Activated naive CD4-positive, alpha-beta T cell treated with anti-CD3 and anti-CD28 coated beads for 36 hours (primary cell): ENCODE measurements at regions not wholly inside any gene's neighbourhood (a gene's known extent, or its start where the extent isn't known, plus 50 kb on each side); places are given as distances from the start of the nearest gene placed in this dataset.

ENCODE experiments used
- CTCF ChIA-PET: fragments of 350-600 bp; sonication (Branson Sonifier 250); formaldehyde crosslinking; loops from one replicate; lab custom pipeline; 2021; ENCODE audit warnings: antibody characterized with exemption; lab: Charles Lee
- DNase-seq: peaks from one replicate; pipeline ENCODE4 v3.0.0-alpha.2; 2020
- H3K27ac Mint-ChIP-seq: one replicate; pipeline ENCODE4 v1.8.0; 2021; ENCODE audit warnings: mild to moderate bottlenecking, mixed read lengths
- H3K27me3 Mint-ChIP-seq: one replicate; pipeline ENCODE4 v1.8.0; 2021; ENCODE audit warnings: low read depth, mixed read lengths
- H3K36me3 Mint-ChIP-seq: one replicate; pipeline ENCODE4 v1.8.0; 2021; ENCODE audit warnings: low read depth, mixed read lengths
- H3K4me1 Mint-ChIP-seq: one replicate; pipeline ENCODE4 v1.8.0; 2021; ENCODE audit warnings: low read depth, mixed read lengths
- H3K4me3 Mint-ChIP-seq: one replicate; pipeline ENCODE4 v1.8.0; 2021; ENCODE audit warnings: mild to moderate bottlenecking, moderate library complexity, mixed read lengths
- H3K9me3 Mint-ChIP-seq: one replicate; pipeline ENCODE4 v1.8.0; 2021; ENCODE audit warnings: mixed read lengths
- intact Hi-C: fragments of 100-400 bp; cut with micrococcal nuclease; formaldehyde crosslinking; loops from one replicate; pipeline ENCODE4 v1.15.1; 2023

DNA sequence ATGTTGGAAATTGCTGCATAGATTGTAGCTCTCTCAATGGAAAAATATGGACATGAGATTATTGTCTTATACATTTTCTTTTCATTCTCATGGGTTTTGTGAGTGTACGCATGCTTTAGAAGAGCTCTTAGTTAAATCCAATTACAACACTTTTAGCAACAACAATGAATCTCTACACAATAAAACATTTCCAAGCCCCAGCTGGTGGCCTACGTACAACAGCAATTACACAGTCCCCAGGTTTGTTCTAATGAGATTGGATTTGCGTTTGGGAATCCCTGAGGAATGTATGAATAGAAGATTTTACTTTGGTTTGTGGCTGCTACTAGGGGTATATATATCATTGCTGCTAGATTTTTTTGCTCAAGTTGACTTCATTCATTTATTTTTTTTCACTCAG lies 98.6 kb downstream of the FHDC1 start:
- H3K9me3 Mint-ChIP-seq = peaks cover 8% of the 10 kb centered on the region
- intact Hi-C loops = no loop called here

DNA sequence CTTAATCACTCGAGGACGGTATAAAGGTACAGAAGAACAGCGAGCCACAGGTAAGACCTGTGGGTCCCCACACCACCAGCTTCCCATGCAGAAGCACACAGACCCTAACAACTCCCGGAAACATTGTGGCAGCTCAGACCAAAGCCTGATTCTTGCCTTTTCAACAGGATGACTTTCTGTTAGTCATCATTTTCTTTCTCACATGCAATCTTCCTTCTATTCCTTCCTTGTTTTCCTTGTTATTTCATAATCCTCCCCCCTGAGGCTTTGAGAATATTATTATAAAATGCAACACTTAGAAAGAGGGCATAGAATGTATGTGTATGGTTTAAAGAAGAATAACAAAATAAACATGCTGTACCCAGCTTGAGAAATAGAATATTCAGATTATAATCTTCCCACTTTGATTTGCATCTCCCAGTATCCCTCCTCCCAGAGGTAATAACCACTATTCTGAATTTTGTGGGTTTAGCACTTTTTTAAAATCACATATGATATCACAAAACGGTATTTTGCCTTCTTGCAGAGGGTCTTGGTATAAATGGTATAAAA lies 100.9 kb downstream of the FHDC1 start:
- CTCF ChIA-PET = no interaction called here
- Mint-ChIP-seq H3K4me1 (no peaks in the 10 kb centered on the region), H3K27me3 (no peaks in the 10 kb centered on the region), H3K27ac (no peak overlapping the region), H3K9me3 (no peaks in the 10 kb centered on the region), H3K36me3 (no peaks in the 10 kb centered on the region), H3K4me3 (no peak overlapping the region)
- intact Hi-C loops = no loop called here
- no peak for DNase-seq

More for the DNA sequence above, 98.6 kb downstream of the FHDC1 start:
- H3K27ac Mint-ChIP-seq = no peak overlapping the region
- H3K36me3 Mint-ChIP-seq = no peaks in the 10 kb centered on the region
- H3K4me1 Mint-ChIP-seq = no peaks in the 10 kb centered on the region
- no peak overlapping the region for H3K4me3 Mint-ChIP-seq
- CTCF ChIA-PET = no interaction called here
- no peak for DNase-seq
- no peaks in the 10 kb centered on the region for H3K27me3 Mint-ChIP-seq

DNA sequence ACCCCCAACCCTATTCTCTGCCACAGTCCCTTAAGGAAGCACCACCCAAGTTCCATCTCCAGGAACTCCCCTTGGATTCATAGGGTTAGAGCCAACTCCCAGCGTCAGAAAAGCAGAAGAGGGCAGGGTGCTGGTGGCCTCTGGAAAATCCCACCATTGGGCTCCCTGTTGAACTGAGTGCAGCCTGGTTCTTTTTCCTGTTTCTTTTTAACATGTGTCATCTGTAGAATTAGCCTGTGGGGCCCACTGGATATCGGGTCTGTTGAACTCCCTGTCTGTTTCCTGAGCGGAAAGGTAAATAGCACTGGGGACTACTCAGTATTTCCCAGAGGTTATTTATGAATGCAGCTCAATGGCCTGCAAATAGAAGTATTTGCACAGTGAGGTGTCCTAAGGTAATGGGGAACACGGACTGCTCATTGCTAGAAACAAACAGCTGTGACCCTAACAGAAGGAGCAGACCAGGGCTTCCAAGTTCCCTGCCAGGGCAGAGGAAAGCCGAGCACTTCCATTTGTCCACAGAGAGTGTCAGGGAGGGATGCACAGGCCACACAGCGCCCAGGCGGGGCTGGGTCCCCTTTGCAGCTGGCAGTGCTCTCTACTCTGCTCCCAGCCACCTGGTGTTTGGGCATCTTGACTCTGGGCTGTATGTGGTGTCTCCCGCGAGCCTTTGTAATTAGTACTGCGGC lies 102.6 kb downstream of the FHDC1 start:
- H3K36me3 Mint-ChIP-seq = no peaks in the 10 kb centered on the region
- CTCF ChIA-PET = interaction anchor here (0.6 kb wide), 1 partner anchor 23 kb away, joined by 3 read pairs; no protein-coding TSS in a partner anchor
- H3K27ac Mint-ChIP-seq = no peak overlapping the region
- no peaks in the 10 kb centered on the region for H3K27me3 Mint-ChIP-seq
- intact Hi-C loops = no loop called here
- H3K4me1 Mint-ChIP-seq = no peaks in the 10 kb centered on the region
- H3K9me3 Mint-ChIP-seq = no peaks in the 10 kb centered on the region
- H3K4me3 Mint-ChIP-seq = no peak overlapping the region
- no peak for DNase-seq

DNA sequence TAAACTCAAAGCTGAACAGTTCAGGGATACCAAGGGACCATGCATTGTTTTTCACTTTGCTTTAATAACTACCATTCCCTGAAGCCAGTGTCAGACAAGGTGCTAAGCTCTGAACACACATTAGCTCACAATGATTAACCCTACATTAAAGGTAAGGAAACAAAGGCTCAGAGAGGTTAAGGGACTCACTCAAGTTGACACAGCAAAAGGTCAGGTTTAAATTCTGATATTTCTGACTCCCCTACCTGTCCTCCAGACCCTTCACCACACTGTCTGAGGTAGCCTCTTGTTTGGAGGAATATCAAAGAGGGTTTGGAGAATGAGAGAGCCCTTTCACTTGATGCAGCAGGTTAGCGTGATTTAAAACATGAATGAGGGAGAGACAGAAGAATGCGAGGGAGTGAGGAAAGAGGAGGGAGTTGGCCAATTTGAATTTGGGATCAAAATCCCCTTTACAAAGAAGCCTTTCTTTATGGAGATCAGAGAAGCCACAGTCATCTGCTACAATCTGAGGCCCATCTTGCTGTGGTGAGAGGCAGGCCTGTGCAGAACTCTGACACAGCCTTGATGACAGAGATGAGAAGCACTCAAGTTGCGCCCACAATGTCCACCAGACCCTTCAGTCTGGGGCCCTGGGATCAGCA lies 103.5 kb downstream of the FHDC1 start:
- no peaks in the 10 kb centered on the region for H3K36me3 Mint-ChIP-seq
- intact Hi-C loops = no loop called here
- H3K9me3 Mint-ChIP-seq = no peaks in the 10 kb centered on the region
- H3K4me3 Mint-ChIP-seq = no peak overlapping the region
- no peaks in the 10 kb centered on the region for H3K4me1 Mint-ChIP-seq
- H3K27me3 Mint-ChIP-seq = no peaks in the 10 kb centered on the region
- CTCF ChIA-PET = interaction anchor here (0.6 kb wide), 1 partner anchor 24 kb away, joined by 3 read pairs; no protein-coding TSS in a partner anchor
- H3K27ac Mint-ChIP-seq = no peak overlapping the region
- DNase-seq = no peak

DNA sequence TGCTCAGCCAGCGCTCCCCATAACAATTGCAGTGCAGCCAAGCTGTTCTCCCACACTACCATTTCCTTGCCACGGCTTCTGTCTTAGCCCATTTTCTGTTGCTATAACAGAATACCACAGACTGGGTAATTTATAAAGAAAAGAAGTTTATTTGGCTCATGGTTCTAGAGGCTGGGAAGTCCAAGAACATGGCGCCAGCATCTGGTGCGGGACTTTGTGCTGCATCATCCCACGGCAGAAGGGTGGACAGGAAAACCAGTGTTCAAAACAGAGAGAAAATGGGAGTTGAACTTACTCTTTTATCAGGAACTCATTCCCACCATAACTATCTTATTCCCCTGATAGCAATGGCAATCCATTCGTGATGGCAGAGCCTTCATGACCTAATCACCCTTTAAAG lies 104.6 kb downstream of the FHDC1 start:
- Mint-ChIP-seq H3K4me3 (no peak overlapping the region), H3K4me1 (peaks cover 5% of the 10 kb centered on the region), H3K27ac (no peak overlapping the region), H3K36me3 (no peaks in the 10 kb centered on the region), H3K27me3 (no peaks in the 10 kb centered on the region), H3K9me3 (no peaks in the 10 kb centered on the region)
- DNase-seq = no peak
- CTCF ChIA-PET = interaction anchor here (0.6 kb wide), 1 partner anchor 8 kb away, joined by 3 read pairs; no protein-coding TSS in a partner anchor
- intact Hi-C loops = no loop called here

DNA sequence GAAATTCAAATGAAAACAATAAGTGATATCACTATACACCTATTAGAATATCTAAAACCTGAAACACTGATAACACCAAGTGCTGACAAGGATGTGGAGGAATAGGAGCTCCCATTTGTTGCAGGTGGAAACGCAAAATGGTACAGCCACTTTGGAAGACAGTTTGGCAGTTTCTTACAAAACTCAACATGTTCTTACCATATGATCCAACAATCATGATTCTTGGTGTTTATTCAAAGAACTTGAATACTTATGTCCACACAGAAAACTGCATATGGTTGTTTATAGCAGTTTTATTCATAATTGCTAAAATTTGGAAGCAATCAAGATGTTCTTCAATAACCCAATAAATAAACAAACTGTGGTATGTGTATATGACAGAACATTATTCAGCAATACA lies 107.9 kb downstream of the FHDC1 start:
- H3K9me3 Mint-ChIP-seq = no peaks in the 10 kb centered on the region
- DNase-seq = no peak
- no peaks in the 10 kb centered on the region for H3K36me3 Mint-ChIP-seq
- intact Hi-C loops = no loop called here
- H3K27me3 Mint-ChIP-seq = no peaks in the 10 kb centered on the region
- no peak overlapping the region for H3K4me3 Mint-ChIP-seq
- H3K27ac Mint-ChIP-seq = no peak overlapping the region
- CTCF ChIA-PET = no interaction called here
- peaks cover 6% of the 10 kb centered on the region for H3K4me1 Mint-ChIP-seq

DNA sequence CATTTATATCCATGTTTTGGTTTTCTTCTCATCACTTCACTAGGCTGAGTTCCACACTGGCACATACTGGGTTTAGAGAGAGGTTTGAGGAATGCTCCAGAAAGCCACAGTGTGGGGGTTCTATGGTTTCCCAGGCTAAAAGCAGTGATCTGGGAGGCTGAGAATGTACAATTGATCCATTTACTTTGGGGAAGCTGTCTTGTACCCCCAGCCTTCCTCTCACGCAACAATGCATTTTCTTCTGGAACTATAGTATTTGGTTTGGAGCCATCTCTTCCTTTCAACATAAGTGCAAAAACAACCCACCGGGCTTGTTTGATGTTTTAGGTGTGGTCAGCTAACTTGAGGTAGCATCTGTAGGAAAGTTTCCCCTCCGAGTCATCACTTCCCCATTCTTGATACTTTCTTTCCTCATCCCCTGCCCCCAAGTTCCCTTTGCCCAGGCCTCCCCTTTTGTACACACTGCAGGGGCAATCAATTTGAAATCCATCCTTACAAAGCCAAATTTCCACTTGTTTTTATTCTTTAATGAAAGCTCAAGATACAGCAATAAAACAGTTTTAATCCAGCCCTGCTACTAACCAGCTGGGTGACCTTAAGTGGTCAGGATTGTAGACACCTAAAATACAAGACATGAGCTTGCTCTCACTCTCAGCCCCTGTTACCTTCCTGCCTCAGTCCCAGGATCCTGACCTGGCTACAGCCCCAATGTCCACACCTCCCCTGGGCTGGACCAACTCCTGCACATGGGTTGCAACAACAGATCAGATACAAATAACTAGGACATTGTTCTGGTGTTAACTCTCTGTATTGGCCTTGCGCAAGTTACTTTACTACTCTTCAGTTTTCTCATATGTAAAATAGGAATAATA lies 109.2 kb downstream of the FHDC1 start:
- intact Hi-C loops = no loop called here
- no peaks in the 10 kb centered on the region for H3K27me3 Mint-ChIP-seq
- no peak overlapping the region for H3K27ac Mint-ChIP-seq
- no peaks in the 10 kb centered on the region for H3K9me3 Mint-ChIP-seq
- H3K4me3 Mint-ChIP-seq = no peak overlapping the region
- peaks cover 6% of the 10 kb centered on the region for H3K4me1 Mint-ChIP-seq
- H3K36me3 Mint-ChIP-seq = no peaks in the 10 kb centered on the region
- CTCF ChIA-PET = interaction anchor here (0.6 to 1.4 kb wide), 2 partner anchors 82 to 822 kb away, joined by 4 read pairs; no protein-coding TSS in a partner anchor
- no peak for DNase-seq

DNA sequence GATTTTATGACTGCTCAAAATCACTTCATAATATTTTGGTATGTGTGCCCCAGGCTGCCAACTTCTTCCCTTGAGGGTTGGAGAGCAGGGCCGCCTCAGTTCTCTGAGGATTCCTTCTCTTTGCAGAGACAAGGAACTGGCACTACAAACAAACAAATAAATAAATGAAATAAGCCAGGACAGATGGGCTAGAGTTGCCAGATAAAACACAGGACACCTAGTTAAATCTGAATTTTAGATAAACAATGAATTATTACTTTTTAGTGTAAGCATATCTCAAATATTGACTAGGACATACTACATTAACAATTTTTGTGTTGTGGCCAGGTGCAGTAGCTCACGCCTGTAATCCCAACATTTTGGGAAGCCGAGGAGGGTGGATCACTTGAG lies 122.5 kb downstream of the FHDC1 start:
- Mint-ChIP-seq H3K36me3 (no peaks in the 10 kb centered on the region), H3K4me1 (no peaks in the 10 kb centered on the region), H3K4me3 (no peak overlapping the region), H3K27me3 (peaks cover 11% of the 10 kb centered on the region), H3K9me3 (no peaks in the 10 kb centered on the region), H3K27ac (no peak overlapping the region)
- intact Hi-C loops = no loop called here
- CTCF ChIA-PET = interaction anchor here (0.7 kb wide), 1 partner anchor 51 kb away, joined by 3 read pairs; no protein-coding TSS in a partner anchor
- no peak for DNase-seq

DNA sequence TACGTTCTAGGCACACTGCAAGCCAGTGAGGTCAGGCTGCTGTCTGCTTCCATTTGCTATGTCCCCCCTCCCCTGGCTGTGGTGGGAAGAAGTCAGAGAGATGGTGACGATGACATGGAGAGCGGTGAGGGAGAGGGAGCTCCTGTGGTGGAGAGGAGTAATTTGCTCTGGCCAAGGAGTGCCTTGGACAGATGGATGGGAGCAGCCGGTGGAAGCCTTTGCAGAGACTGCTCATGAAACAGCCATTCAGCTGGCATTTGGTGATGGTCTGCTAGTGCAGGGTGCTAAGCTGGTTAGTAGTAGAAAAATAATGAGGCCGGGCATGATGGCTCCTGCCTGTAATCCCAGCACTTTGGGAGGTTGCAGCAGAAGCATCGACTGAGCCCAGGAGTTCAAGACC lies 124.1 kb downstream of the FHDC1 start:
- H3K27ac Mint-ChIP-seq = no peak overlapping the region
- intact Hi-C loops = no loop called here
- H3K27me3 Mint-ChIP-seq = peaks cover 7% of the 10 kb centered on the region
- no peak for DNase-seq
- no peaks in the 10 kb centered on the region for H3K4me1 Mint-ChIP-seq
- no peaks in the 10 kb centered on the region for H3K9me3 Mint-ChIP-seq
- CTCF ChIA-PET = no interaction called here
- H3K4me3 Mint-ChIP-seq = no peak overlapping the region
- no peaks in the 10 kb centered on the region for H3K36me3 Mint-ChIP-seq

DNA sequence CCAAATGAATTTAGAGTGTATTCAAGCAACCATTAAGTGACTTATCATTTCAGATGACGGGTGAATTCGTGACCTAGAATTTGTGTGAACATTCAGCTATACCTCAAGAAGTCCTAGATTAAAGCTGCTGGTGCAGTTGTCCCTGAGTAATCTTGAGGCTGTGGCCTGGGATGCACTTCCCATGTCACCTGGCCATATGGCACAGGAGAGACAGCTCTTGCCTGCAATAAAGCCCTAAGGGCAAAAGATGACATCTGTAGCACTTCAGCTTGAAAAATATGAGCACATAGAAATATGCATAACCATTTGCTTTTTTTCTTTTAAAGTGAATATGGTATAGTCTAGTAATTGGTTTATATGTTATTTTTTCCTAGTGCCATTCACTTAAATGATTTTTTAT lies 125.8 kb downstream of the FHDC1 start:
- no peak for DNase-seq
- intact Hi-C loops = no loop called here
- no peaks in the 10 kb centered on the region for H3K4me1 Mint-ChIP-seq
- peaks cover 7% of the 10 kb centered on the region for H3K27me3 Mint-ChIP-seq
- no peak overlapping the region for H3K27ac Mint-ChIP-seq
- H3K4me3 Mint-ChIP-seq = no peak overlapping the region
- H3K36me3 Mint-ChIP-seq = no peaks in the 10 kb centered on the region
- CTCF ChIA-PET = interaction anchor here (0.8 kb wide), 1 partner anchor 65 kb away, joined by 3 read pairs; no protein-coding TSS in a partner anchor
- H3K9me3 Mint-ChIP-seq = no peaks in the 10 kb centered on the region

DNA sequence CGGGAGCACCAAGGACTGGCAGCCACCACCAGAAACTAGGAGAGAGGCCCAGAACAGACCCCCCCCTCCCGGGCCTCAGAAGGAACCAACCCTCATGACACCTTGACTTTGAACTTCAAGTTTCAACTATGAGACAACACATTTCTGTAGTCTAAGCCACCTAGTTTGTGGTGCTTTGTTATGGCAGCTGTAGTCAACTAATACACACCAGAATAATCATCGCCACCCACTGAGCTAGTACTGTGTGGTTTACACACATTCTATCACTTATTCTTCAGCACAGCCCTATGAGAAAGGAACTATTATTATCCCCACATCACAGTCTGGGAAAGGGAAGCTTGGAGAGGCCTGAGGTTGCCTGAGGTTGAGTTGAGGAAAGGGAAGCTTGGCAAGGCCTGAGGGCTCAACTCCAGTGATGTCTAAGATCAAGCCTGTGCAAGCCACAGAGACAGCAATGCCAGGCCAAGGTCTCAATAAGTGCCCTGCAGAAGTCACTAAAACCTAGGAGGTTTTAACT lies 126.6 kb downstream of the FHDC1 start:
- no peak for DNase-seq
- intact Hi-C loops = no loop called here
- Mint-ChIP-seq H3K36me3 (no peaks in the 10 kb centered on the region), H3K4me3 (no peak overlapping the region), H3K4me1 (no peaks in the 10 kb centered on the region), H3K27ac (no peak overlapping the region), H3K9me3 (no peaks in the 10 kb centered on the region), H3K27me3 (peaks cover 5% of the 10 kb centered on the region)
- CTCF ChIA-PET = no interaction called here

DNA sequence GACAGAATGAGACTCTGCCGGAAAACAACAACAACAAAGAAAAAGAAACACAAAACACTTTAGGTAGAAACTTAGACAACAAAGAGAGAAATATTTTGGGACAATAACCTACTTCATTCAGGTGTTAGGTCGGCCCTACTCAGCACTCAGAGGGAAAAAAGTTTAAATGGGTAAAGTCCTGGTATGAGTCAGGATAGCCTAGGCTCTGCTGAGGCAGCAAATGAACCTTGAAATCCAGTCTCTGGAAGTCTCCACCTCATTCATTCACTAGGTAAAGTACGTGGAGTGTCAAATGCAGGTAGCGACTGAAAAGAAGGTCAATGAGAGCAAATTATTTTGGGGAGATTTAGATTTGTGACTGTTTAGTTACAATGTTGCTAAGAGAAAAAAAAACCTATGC lies 127.4 kb downstream of the FHDC1 start:
- Mint-ChIP-seq H3K27me3 (no peaks in the 10 kb centered on the region), H3K4me3 (no peak overlapping the region), H3K4me1 (no peaks in the 10 kb centered on the region), H3K9me3 (no peaks in the 10 kb centered on the region), H3K36me3 (no peaks in the 10 kb centered on the region), H3K27ac (no peak overlapping the region)
- CTCF ChIA-PET = no interaction called here
- intact Hi-C loops = no loop called here
- DNase-seq = no peak
